CD8-positive, alpha-beta memory T cell (primary cell): ENCODE measurements at regions not wholly inside any gene's neighbourhood (a gene's known extent, or its start where the extent isn't known, plus 50 kb on each side); places are given as distances from the start of the nearest gene placed in this dataset.

ENCODE experiments used
- CTCF ChIA-PET: fragments of 350-600 bp; sonication (Branson Sonifier 250); formaldehyde crosslinking; loops from one replicate; lab custom pipeline; 2021; ENCODE audit warnings: antibody characterized with exemption; lab: Charles Lee
- POLR2A ChIA-PET: fragments of 350-600 bp; sonication (Branson Sonifier 250); formaldehyde crosslinking; loops from one replicate; lab custom pipeline; 2021; ENCODE audit warnings: antibody characterized with exemption; lab: Charles Lee
- DNase-seq, 5 donors: peaks; one replicate each; pipeline versions ENCODE4 v3.0.0 to v3.0.0-alpha.2; 2020 to 2022; ENCODE audit warnings: mixed read lengths in 1 of 5
- H3K27ac ChIP-seq: one replicate; pipeline ENCODE4 v1.7.0; 2013; ENCODE audit warnings: low read depth, mild to moderate bottlenecking, low read length, moderate library complexity
- H3K27me3 ChIP-seq: 2 replicates; pipeline ENCODE4 v1.7.0; 2013; ENCODE audit warnings: low read length, mild to moderate bottlenecking; ENCODE audit not compliant: insufficient read depth, poor library complexity, severe bottlenecking
- H3K36me3 ChIP-seq: 2 replicates; pipeline ENCODE4 v1.7.0; 2013; ENCODE audit warnings: mild to moderate bottlenecking, low read length, moderate library complexity; ENCODE audit not compliant: insufficient read depth
- H3K4me1 ChIP-seq: 2 replicates; pipeline ENCODE4 v1.7.0; 2013; ENCODE audit warnings: mild to moderate bottlenecking, low read length, moderate library complexity; ENCODE audit not compliant: insufficient read depth
- H3K4me3 ChIP-seq: 2 replicates; pipeline ENCODE4 v1.7.0; 2013; ENCODE audit warnings: mild to moderate bottlenecking, low read length
- H3K9me3 ChIP-seq: 2 replicates; pipeline ENCODE4 v1.7.0; 2013; ENCODE audit warnings: mild to moderate bottlenecking, low read length
- H3K27ac Mint-ChIP-seq, 8 donors: one replicate each; pipeline ENCODE4 v1.8.0; 2020 to 2021; ENCODE audit warnings: mixed read lengths in 8 of 8, mild to moderate bottlenecking in 6 of 8, inconsistent platforms in 3 of 8, moderate library complexity in 3 of 8
- H3K27me3 Mint-ChIP-seq, 2 donors: one replicate each; pipeline ENCODE4 v1.8.0; 2020 to 2021; ENCODE audit warnings: mixed read lengths in 2 of 2, mild to moderate bottlenecking in 1 of 2, moderate library complexity in 1 of 2
- H3K36me3 Mint-ChIP-seq, 3 donors: one replicate each; pipeline ENCODE4 v1.8.0; 2020 to 2021; ENCODE audit warnings: mixed read lengths in 3 of 3, inconsistent platforms in 1 of 3, mild to moderate bottlenecking in 1 of 3
- H3K4me1 Mint-ChIP-seq, 3 donors: one replicate each; pipeline ENCODE4 v1.8.0; 2020 to 2021; ENCODE audit warnings: mixed read lengths in 3 of 3, inconsistent platforms in 1 of 3, mild to moderate bottlenecking in 1 of 3
- H3K4me3 Mint-ChIP-seq, 7 donors: one replicate each; pipeline ENCODE4 v1.8.0; 2020 to 2021; ENCODE audit warnings: mixed read lengths in 7 of 7, mild to moderate bottlenecking in 6 of 7, moderate library complexity in 4 of 7, inconsistent platforms in 2 of 7
- H3K9me3 Mint-ChIP-seq, 5 donors: one replicate each; pipeline ENCODE4 v1.8.0; 2020 to 2022; ENCODE audit warnings: mixed read lengths in 5 of 5, mild to moderate bottlenecking in 3 of 5, moderate library complexity in 2 of 5, inconsistent platforms in 1 of 5

GRCh38 chr18:67216846-67217245 lies 299.7 kb downstream of the DSEL start:
- Mint-ChIP-seq H3K27ac (no peak overlapping the region), H3K27me3 (peaks cover 0 to 1% of the 10 kb centered on the region in 2 donors), H3K9me3 (no peaks in the 10 kb centered on the region), H3K4me3 (no peak overlapping the region), H3K36me3 (no peaks in the 10 kb centered on the region), H3K4me1 (peaks cover 0 to 3% (median 0%) of the 10 kb centered on the region in 3 donors)
- H3K4me3 ChIP-seq: no peak overlapping the region
- no peak for DNase-seq
- no peak overlapping the region for H3K27ac ChIP-seq
- ChIA-PET CTCF (interaction anchor here (0.7 to 1.3 kb wide), 5 partner anchors 16 to 1443 kb away, joined by 3 to 8 read pairs (median 3); no protein-coding TSS in a partner anchor), POLR2A (no interaction called here)
- no peaks in the 10 kb centered on the region for H3K36me3 ChIP-seq
- no peaks in the 10 kb centered on the region for H3K27me3 ChIP-seq
- no peaks in the 10 kb centered on the region for H3K9me3 ChIP-seq
- H3K4me1 ChIP-seq: no peaks in the 10 kb centered on the region

GRCh38 chr18:67215686-67216085 lies 300.8 kb downstream of the DSEL start:
- Mint-ChIP-seq H3K27ac (no peak overlapping the region), H3K36me3 (no peaks in the 10 kb centered on the region), H3K4me1 (peaks cover 0 to 3% (median 0%) of the 10 kb centered on the region in 3 donors), H3K9me3 (no peaks in the 10 kb centered on the region), H3K4me3 (no peak overlapping the region), H3K27me3 (peaks cover 0 to 1% of the 10 kb centered on the region in 2 donors)
- Histone ChIP-seq H3K9me3 (no peaks in the 10 kb centered on the region), H3K4me1 (no peaks in the 10 kb centered on the region), H3K27me3 (no peaks in the 10 kb centered on the region), H3K4me3 (no peak overlapping the region), H3K27ac (no peak overlapping the region), H3K36me3 (no peaks in the 10 kb centered on the region)
- ChIA-PET POLR2A (no interaction called here), CTCF (interaction anchor here (2.1 kb wide), 1 partner anchor 1444 kb away, joined by 12 read pairs; no protein-coding TSS in a partner anchor)
- no peak for DNase-seq

- Mint-ChIP-seq H3K36me3 (no peaks in the 10 kb centered on the region), H3K9me3 (no peaks in the 10 kb centered on the region), H3K27ac (peak overlapping the region in 1 of 8 donors; percentile 3), H3K4me3 (no peak overlapping the region), H3K4me1 (no peaks in the 10 kb centered on the region), H3K27me3 (no peaks in the 10 kb centered on the region)
- H3K36me3 ChIP-seq: no peaks in the 10 kb centered on the region
- H3K4me1 ChIP-seq: no peaks in the 10 kb centered on the region
- ChIA-PET POLR2A (no interaction called here), CTCF (no interaction called here)
- no peak for DNase-seq
- no peak overlapping the region for H3K27ac ChIP-seq
- no peaks in the 10 kb centered on the region for H3K27me3 ChIP-seq
- no peaks in the 10 kb centered on the region for H3K9me3 ChIP-seq
- no peak overlapping the region for H3K4me3 ChIP-seq
Observed at GRCh38 chr18:67211646-67212045, 304.9 kb downstream of the DSEL start.

DNA sequence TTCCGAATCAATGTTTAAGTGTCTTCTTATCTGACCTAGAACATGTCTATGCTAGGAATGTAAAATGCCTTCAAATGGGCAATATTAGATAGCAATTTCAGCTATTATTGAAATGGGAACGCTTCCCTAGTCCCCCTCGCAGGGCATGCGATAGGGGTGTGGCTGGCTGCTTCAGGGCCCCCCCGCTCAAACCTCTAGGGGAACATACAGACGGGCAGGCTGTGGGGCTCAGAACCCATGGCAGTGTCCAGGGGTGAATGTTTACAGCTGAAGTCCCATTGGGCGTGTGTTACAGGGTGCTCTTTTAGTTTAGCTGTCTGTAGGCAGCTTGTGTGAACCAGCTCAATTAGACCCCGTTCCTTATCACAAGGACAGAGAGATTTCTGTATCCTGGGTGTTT lies 315.9 kb downstream of the DSEL start:
- no peak for DNase-seq
- Histone ChIP-seq H3K36me3 (no peaks in the 10 kb centered on the region), H3K27me3 (no peaks in the 10 kb centered on the region), H3K4me1 (no peaks in the 10 kb centered on the region), H3K27ac (no peak overlapping the region), H3K9me3 (no peaks in the 10 kb centered on the region), H3K4me3 (no peak overlapping the region)
- no peak overlapping the region for H3K27ac Mint-ChIP-seq
- no peaks in the 10 kb centered on the region for H3K9me3 Mint-ChIP-seq
- no peak overlapping the region for H3K4me3 Mint-ChIP-seq
- H3K27me3 Mint-ChIP-seq: peaks cover 4 to 12% of the 10 kb centered on the region in 2 donors
- ChIA-PET POLR2A (no interaction called here), CTCF (interaction anchor here (1.5 kb wide), 1 partner anchor 16 kb away, joined by 3 read pairs; no protein-coding TSS in a partner anchor)
- H3K4me1 Mint-ChIP-seq: no peaks in the 10 kb centered on the region
- no peaks in the 10 kb centered on the region for H3K36me3 Mint-ChIP-seq

DNA sequence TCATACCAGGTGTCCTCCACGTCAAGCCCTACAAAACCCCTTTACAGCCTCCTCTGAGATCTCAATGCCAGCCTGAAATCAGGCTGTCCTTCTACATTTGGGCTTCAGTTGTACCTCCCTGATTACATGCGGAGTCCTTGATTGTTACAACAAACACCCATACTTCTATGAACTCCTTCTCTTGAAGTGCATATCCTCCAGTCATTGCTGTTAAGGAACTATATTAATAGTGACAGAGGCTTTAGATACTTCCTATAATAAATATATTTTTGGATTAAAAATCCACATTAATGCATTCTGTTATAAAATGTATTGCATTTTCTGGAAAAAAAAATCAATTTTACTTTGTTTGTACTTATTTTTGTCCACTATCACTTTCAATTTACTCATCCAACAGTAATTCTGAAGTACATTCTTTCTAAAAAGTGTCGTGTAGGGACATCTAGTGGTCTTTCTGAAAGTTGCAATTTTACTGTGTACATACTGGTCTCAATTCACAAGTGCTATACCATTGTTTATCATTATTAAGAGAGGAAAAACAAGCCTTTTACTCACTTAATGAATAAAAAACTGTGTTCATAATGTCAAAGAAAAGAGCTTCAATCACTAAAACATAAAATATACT lies 316.4 kb downstream of the DSEL start:
- H3K27me3 ChIP-seq: no peaks in the 10 kb centered on the region
- Mint-ChIP-seq H3K4me3 (no peak overlapping the region), H3K27ac (no peak overlapping the region), H3K4me1 (peaks cover 0 to under 1% (median under 1%) of the 10 kb centered on the region in 3 donors), H3K36me3 (no peaks in the 10 kb centered on the region), H3K27me3 (peaks cover 4 to 12% of the 10 kb centered on the region in 2 donors), H3K9me3 (no peaks in the 10 kb centered on the region)
- H3K9me3 ChIP-seq: no peaks in the 10 kb centered on the region
- no peaks in the 10 kb centered on the region for H3K4me1 ChIP-seq
- POLR2A ChIA-PET: no interaction called here
- CTCF ChIA-PET: interaction anchor here (0.9 to 1.5 kb wide), 2 partner anchors 16 to 95 kb away, joined by 3 to 5 read pairs; no protein-coding TSS in a partner anchor
- H3K36me3 ChIP-seq: no peaks in the 10 kb centered on the region
- H3K4me3 ChIP-seq: no peak overlapping the region
- no peak overlapping the region for H3K27ac ChIP-seq
- peak in 2 of 5 donors; percentile 8 to 24 for DNase-seq

DNA sequence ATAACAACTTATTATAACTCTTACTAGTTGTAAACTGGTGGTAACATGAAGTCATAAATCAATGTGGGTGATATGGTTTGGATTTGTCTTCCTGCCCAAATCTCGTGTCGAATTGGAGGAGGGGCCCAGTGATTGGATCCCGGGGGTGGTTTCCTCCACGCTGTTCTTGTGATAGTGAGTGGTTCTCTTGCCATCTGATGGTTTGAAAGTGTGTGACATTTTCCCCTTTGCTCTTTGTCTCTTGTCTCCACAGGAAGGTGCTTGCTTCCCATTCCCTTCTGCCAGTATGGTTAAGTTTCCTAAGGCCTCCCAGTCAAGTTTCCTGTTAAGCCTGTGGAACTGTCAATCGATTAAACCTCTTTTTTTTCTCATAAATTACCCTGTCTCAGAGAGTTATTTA lies 321.6 kb downstream of the DSEL start:
- Mint-ChIP-seq H3K36me3 (no peaks in the 10 kb centered on the region), H3K4me3 (no peak overlapping the region), H3K27me3 (no peaks in the 10 kb centered on the region), H3K27ac (peak overlapping the region in 1 of 8 donors; percentile 1), H3K4me1 (peaks cover 0 to 4% (median 4%) of the 10 kb centered on the region in 3 donors), H3K9me3 (no peaks in the 10 kb centered on the region)
- ChIA-PET POLR2A (no interaction called here), CTCF (no interaction called here)
- Histone ChIP-seq H3K4me3 (no peak overlapping the region), H3K27me3 (no peaks in the 10 kb centered on the region), H3K27ac (no peak overlapping the region), H3K36me3 (no peaks in the 10 kb centered on the region), H3K4me1 (no peaks in the 10 kb centered on the region), H3K9me3 (no peaks in the 10 kb centered on the region)
- no peak for DNase-seq

GRCh38 chr18:67192535-67192934 lies 324.0 kb downstream of the DSEL start:
- H3K4me1 Mint-ChIP-seq: peaks cover 0 to 4% (median 4%) of the 10 kb centered on the region in 3 donors
- no peaks in the 10 kb centered on the region for H3K27me3 Mint-ChIP-seq
- H3K36me3 Mint-ChIP-seq: no peaks in the 10 kb centered on the region
- H3K27ac ChIP-seq: no peak overlapping the region
- H3K4me1 ChIP-seq: no peaks in the 10 kb centered on the region
- H3K4me3 ChIP-seq: no peak overlapping the region
- H3K9me3 Mint-ChIP-seq: no peaks in the 10 kb centered on the region
- no peaks in the 10 kb centered on the region for H3K36me3 ChIP-seq
- no peak overlapping the region for H3K4me3 Mint-ChIP-seq
- no peaks in the 10 kb centered on the region for H3K9me3 ChIP-seq
- no peak for DNase-seq
- ChIA-PET CTCF (no interaction called here), POLR2A (no interaction called here)
- no peaks in the 10 kb centered on the region for H3K27me3 ChIP-seq
- no peak overlapping the region for H3K27ac Mint-ChIP-seq

DNA sequence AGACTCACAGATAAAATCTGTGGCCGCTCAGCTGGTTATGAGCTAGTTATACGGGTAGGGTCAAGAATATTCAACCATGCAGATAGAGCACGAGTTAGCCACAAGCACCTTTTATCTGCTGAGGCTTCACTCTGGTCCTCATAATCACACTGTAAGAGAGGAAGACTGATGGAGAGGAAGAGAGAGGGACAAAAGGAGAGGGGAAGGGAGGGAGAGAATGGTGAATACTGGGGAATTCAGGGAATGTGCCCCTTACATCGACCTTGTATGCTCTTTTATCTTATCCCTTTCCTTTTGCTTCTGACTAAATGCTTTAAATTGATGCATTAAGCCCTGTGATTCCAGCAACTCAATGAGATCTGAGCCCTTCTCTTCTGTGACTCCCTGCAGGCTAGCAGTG lies 333.1 kb downstream of the DSEL start:
- H3K36me3 Mint-ChIP-seq: no peaks in the 10 kb centered on the region
- H3K9me3 Mint-ChIP-seq: no peaks in the 10 kb centered on the region
- Histone ChIP-seq H3K9me3 (no peaks in the 10 kb centered on the region), H3K4me3 (no peak overlapping the region), H3K27ac (no peak overlapping the region), H3K4me1 (no peaks in the 10 kb centered on the region), H3K36me3 (no peaks in the 10 kb centered on the region), H3K27me3 (no peaks in the 10 kb centered on the region)
- peaks cover 0 to 5% of the 10 kb centered on the region in 2 donors for H3K27me3 Mint-ChIP-seq
- ChIA-PET CTCF (no interaction called here), POLR2A (no interaction called here)
- no peaks in the 10 kb centered on the region for H3K4me1 Mint-ChIP-seq
- H3K4me3 Mint-ChIP-seq: no peak overlapping the region
- no peak for DNase-seq
- H3K27ac Mint-ChIP-seq: no peak overlapping the region
